Uterus (tissue), 3 donors: ENCODE measurements at regions not wholly inside any gene's neighbourhood (a gene's known extent, or its start where the extent isn't known, plus 50 kb on each side); places are given as distances from the start of the nearest gene placed in this dataset.

Source experiments
- DNase-seq, 2 donors: peaks; one replicate each; pipeline ENCODE4 v3.0.0-alpha.2; 2019 to 2020
- H3K27ac ChIP-seq, 2 donors: fragments of 200-600 bp; sonication (generic); 1 replicate in 1 of 2; 2 replicates in 1 of 2; pipeline ENCODE4 v1.5.1; 2016 to 2018
- H3K27me3 ChIP-seq, 2 donors: fragments of 200-600 bp; sonication (generic); one replicate each; pipeline ENCODE4 v1.5.1; 2018 to 2019; ENCODE audit warnings: control low read depth in 1 of 2
- H3K36me3 ChIP-seq, 2 donors: fragments of 200-600 bp; sonication (generic); one replicate each; pipeline ENCODE4 v1.5.1; 2019; ENCODE audit warnings: control low read depth in 1 of 2
- H3K4me1 ChIP-seq, 2 donors: fragments of 200-600 bp; sonication (generic); one replicate each; pipeline ENCODE4 v1.5.1; 2018 to 2019; ENCODE audit warnings: control low read depth in 1 of 2
- H3K4me3 ChIP-seq, 2 donors: fragments of 200-600 bp; sonication (generic); 1 replicate in 1 of 2; 2 replicates in 1 of 2; pipeline ENCODE4 v1.5.1; 2018 to 2019; ENCODE audit warnings: mild to moderate bottlenecking in 1 of 2
- H3K9me3 ChIP-seq, 2 donors: fragments of 200-600 bp; sonication (generic); one replicate each; pipeline ENCODE4 v1.5.1; 2019; ENCODE audit warnings: control low read depth in 1 of 2
- CTCF ChIP-seq, 4 experiments: fragments of 200-600 bp in 2 of 4; fragments of 450-650 bp in 2 of 4; sonication (generic) in 2 of 4; IDR thresholded peaks; one replicate each; pipeline ENCODE4 v1.5.1; 2016 to 2019; ENCODE audit warnings: antibody characterized with exemption in 4 of 4, mild to moderate bottlenecking in 2 of 4, moderate library complexity in 1 of 4
- POLR2A ChIP-seq, 2 donors: fragments of 450-650 bp; IDR thresholded peaks; one replicate each; pipeline ENCODE4 v1.6.1; 2016; ENCODE audit warnings: antibody characterized with exemption in 2 of 2, mild to moderate bottlenecking in 1 of 2, moderate library complexity in 1 of 2
- intact Hi-C: fragments of 100-400 bp; cut with DNase I; formaldehyde crosslinking; loops from one replicate; pipeline ENCODE4 v1.15.1; 2023; ENCODE audit warnings: low total_unique reads
- donor health status: DM: yes; HTN: yes; CAD: no.

DNA sequence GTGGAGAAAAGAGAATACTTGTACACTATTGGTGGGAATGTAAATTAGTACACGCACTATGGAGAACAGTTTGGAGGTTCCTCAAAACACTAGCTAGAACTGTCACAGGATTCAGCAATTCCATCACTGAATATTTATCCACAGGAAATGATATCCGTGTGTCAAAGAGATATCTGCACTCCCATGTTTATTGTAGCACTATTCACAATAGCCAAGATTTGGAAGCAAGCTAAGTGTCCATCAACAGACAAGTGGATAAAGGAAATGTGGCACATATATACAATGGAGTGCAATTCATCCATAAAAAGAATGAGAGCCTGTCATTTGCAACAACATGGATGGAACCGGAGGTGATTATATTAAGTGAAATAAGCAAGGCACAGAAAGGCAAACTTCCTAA is 428.5 kb downstream of the CCDC91 start:
- H3K27me3 ChIP-seq = no peaks in the 10 kb centered on the region
- no peak overlapping the region for H3K4me3 ChIP-seq
- DNase-seq = no peak
- H3K9me3 ChIP-seq = no peaks in the 10 kb centered on the region
- H3K4me1 ChIP-seq = no peaks in the 10 kb centered on the region
- intact Hi-C loops = no loop called here
- TF ChIP-seq CTCF (IDR thresholded peaks at IDR 0.05) = no peak
- H3K36me3 ChIP-seq = no peaks in the 10 kb centered on the region
- no peak overlapping the region for H3K27ac ChIP-seq

- intact Hi-C loops = no loop called here
These were observed 430.0 kb downstream of the CCDC91 start for GRCh38 chr12:28620281-28620680.

GRCh38 chr12:28622406-28622805 is 432.1 kb downstream of the CCDC91 start:
- Histone ChIP-seq H3K4me1 (no peaks in the 10 kb centered on the region), H3K4me3 (no peak overlapping the region), H3K27ac (no peak overlapping the region), H3K9me3 (no peaks in the 10 kb centered on the region), H3K36me3 (no peaks in the 10 kb centered on the region), H3K27me3 (no peaks in the 10 kb centered on the region)
- TF ChIP-seq CTCF (IDR thresholded peaks at IDR 0.05) (no peak), POLR2A (IDR thresholded peaks at IDR 0.05) (no peak)
- no peak for DNase-seq
- intact Hi-C loops = no loop called here

More at GRCh38 chr12:28620281-28620680, 430.0 kb downstream of the CCDC91 start:
- TF ChIP-seq CTCF (IDR thresholded peaks at IDR 0.05) = no peak
- TF ChIP-seq POLR2A (IDR thresholded peaks at IDR 0.05) = no peak
- DNase-seq = no peak
- Histone ChIP-seq H3K27me3 (no peaks in the 10 kb centered on the region), H3K36me3 (no peaks in the 10 kb centered on the region), H3K4me1 (no peaks in the 10 kb centered on the region), H3K9me3 (no peaks in the 10 kb centered on the region), H3K4me3 (no peak overlapping the region), H3K27ac (no peak overlapping the region)

- intact Hi-C loops = no loop called here
- Histone ChIP-seq H3K27me3 (no peaks in the 10 kb centered on the region), H3K36me3 (no peaks in the 10 kb centered on the region), H3K9me3 (no peaks in the 10 kb centered on the region), H3K27ac (no peak overlapping the region), H3K4me1 (no peaks in the 10 kb centered on the region), H3K4me3 (no peak overlapping the region)
- no peak for DNase-seq
- TF ChIP-seq POLR2A (IDR thresholded peaks at IDR 0.05) (no peak), CTCF (IDR thresholded peaks at IDR 0.05) (no peak)
These were observed 436.2 kb downstream of the CCDC91 start for GRCh38 chr12:28626504-28626903.

GRCh38 chr12:28629691-28630090 is 439.4 kb downstream of the CCDC91 start:
- H3K9me3 ChIP-seq = no peaks in the 10 kb centered on the region
- TF ChIP-seq CTCF (IDR thresholded peaks at IDR 0.05) (no peak), POLR2A (IDR thresholded peaks at IDR 0.05) (no peak)
- H3K4me3 ChIP-seq = no peak overlapping the region
- DNase-seq = no peak
- no peaks in the 10 kb centered on the region for H3K27me3 ChIP-seq
- H3K36me3 ChIP-seq = no peaks in the 10 kb centered on the region
- no peaks in the 10 kb centered on the region for H3K4me1 ChIP-seq
- no peak overlapping the region for H3K27ac ChIP-seq
- intact Hi-C loops = no loop called here
